ENCODE measurements at regions not wholly inside any gene's neighbourhood (a gene's known extent, or its start where the extent isn't known, plus 50 kb on each side); places are given as distances from the start of the nearest gene placed in this dataset.
A peak's percentile ranks its signal among the peaks of the same experiment; 100 is the strongest.

DNA sequence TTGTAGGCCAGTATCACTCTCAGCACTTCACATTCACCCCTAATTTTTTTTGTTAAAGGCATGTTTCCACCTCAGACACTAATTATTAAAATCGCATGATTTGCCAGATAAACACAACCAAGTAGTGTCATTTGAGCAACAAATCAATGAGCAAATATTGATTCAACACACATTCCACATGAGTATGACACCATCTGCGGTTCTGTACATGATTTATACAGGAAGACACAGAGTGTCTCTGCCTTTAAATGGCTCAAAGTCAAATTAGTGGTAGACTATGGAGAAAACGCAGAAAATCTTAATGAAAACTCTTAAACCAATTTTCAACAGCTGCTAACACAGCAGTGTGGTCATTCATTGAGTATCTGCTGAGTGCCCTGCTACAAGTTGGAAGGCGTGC is 300.2 kb downstream of the SOX4 start:
- DNase-seq = no peak
- intact Hi-C loops (cut with DNase I) = no loop called here

- DNase-seq = no peak
- intact Hi-C loops (cut with DNase I) = no loop called here
Observed at GRCh38 chr6:21895555-21895954, 302.0 kb downstream of the SOX4 start.

DNA sequence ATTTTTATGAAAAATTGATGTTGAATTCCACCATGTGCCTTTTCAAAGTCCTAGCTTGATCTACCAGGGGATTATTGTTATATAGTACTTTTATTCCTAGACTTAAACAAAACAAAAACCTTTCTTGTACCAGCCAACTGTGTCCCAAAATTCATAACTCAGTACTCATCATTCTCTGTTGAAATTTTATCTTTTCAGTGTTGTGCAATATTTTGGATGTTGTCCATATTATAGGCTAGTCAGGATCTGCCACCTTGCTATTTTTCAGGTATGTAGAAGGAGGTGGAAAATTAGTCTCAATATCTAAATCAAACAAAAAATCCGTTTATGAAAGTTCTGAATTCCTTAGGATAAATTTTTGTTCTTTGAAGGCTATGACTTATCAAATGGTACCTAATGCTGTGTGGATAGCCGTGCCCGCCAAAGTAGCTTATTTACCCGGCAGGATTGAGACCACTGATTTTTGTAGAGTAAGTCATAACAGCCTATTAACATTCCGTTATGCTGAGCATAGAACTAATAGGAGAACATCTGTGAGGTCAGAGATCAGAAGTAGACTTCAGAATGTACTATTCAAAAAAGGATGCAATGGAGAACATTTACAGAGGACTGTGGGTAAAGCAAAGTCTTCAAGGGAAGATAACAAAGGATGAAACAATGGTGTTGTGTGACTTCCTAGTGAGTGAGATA is 304.7 kb downstream of the SOX4 start:
- intact Hi-C loops (cut with DNase I) = no loop called here
- DNase-seq = no peak

- intact Hi-C loops (cut with DNase I) = no loop called here
Observed at GRCh38 chr6:21899708-21900107, 306.2 kb downstream of the SOX4 start.

GRCh38 chr6:21900730-21901129 is 307.2 kb downstream of the SOX4 start:
- no peak for DNase-seq

More at GRCh38 chr6:21899708-21900107, 306.2 kb downstream of the SOX4 start:
- no peak for DNase-seq

GRCh38 chr6:21902628-21903169 is 309.1 kb downstream of the SOX4 start:
- intact Hi-C loops (cut with DNase I) = no loop called here
- DNase-seq = no peak

More at GRCh38 chr6:21900730-21901129, 307.2 kb downstream of the SOX4 start:
- intact Hi-C loops (cut with DNase I) = no loop called here

GRCh38 chr6:21905531-21905930 is 312.0 kb downstream of the SOX4 start:
- no peak for DNase-seq
- intact Hi-C loops (cut with DNase I) = no loop called here

DNA sequence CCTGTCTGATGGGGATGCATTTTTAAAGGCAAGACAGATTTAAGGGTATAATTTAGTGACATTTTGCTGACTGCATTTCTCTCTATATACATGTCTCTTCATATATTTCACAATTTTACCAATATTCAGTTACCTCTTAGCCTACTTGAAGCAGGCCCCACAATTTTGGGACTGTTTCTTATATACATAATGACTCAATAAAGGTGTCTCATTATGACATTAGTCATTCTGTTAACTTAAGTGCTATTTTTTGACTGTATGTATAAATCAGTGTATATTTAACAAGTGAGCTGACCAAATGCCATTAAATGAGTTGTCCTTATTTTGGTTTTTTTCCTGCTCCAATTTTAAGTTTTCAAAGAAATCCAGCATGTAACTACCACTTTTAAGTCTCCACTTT is 313.3 kb downstream of the SOX4 start:
- intact Hi-C loops (cut with DNase I) = no loop called here
- DNase-seq = no peak

DNA sequence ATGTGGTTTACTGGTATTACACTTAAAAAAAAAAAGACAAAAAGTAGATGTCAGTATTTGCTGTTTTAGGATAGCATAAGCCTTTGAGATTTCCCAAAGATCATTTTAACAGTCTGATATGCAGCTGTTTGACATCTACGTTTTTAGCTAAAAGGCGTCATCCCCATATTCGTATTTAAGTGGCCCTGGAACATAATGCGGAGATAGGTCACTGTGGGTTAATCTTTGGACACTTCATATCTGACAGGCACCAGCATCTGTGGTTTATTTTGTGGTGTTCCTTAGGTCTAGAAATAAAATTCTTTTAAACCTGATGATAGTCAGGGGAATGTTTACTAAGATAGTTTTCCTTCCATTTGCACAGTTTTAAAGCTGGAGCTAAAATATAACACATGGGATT is 313.7 kb downstream of the SOX4 start:
- no peak for DNase-seq
- intact Hi-C loops (cut with DNase I) = no loop called here

GRCh38 chr6:21908161-21908848 is 314.8 kb downstream of the SOX4 start:
- DNase-seq = no peak
- intact Hi-C loops (cut with DNase I) = no loop called here

- intact Hi-C loops (cut with DNase I) = no loop called here
- no peak for DNase-seq
Observed at GRCh38 chr6:21909321-21909720, 315.8 kb downstream of the SOX4 start.

DNA sequence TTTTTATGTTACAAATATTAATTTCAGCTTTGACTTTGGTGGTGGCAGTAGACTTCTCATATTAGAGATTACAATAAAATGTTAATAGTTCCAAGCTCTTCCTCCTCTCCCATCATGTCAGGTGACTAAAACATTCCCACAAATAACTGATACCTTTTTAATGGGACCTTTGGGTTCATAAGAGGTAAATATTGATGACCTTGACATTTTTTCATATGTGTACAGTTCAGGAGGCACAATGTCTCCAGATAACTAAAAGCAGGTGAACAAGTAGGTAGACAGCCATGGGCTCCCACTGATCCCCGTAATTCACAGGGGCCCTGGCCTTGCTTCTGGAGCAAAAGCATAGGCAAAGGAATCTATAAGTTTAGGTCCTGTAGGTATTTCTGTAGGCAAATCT is 317.7 kb downstream of the SOX4 start:
- DNase-seq = no peak
- intact Hi-C loops (cut with DNase I) = no loop called here

GRCh38 chr6:21912151-21912832 is 318.7 kb downstream of the SOX4 start:
- intact Hi-C loops (cut with DNase I) = no loop called here
- DNase-seq = no peak

GRCh38 chr6:21914121-21914973 is 320.8 kb downstream of the SOX4 start:
- intact Hi-C loops (cut with DNase I) = no loop called here
- DNase-seq = peak in 2 of 42 donors; percentile 6 to 14

DNA sequence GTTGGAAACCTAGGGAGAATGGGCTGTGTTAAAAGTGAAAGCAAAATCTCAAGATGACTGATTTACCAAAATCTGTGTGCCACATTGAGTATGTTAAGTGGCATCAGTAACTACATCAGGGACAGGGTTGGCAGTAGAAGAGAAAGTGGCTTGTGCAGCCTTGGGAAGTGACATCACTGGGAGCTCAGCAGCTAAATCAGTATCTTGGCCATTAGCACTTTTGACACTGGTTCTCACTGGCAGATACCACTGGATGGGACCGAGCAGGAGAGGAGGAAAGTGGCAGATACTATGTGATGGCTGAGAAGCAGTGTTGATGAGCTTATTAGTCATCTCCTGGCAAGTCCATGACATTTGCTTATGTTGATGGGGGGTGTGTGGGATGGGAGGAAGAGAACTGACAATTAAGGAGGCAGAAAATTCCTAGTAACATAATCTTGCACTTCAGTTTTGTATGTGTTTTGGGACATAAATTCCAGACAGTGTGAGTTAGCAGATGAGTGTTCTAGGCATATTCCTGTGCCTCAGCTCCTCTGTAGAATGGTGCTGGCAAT is 322.2 kb downstream of the SOX4 start:
- intact Hi-C loops (cut with DNase I) = no loop called here
- peak in 15 of 42 donors; percentile 2 to 53 (median 13) for DNase-seq

GRCh38 chr6:21918041-21918440 is 324.5 kb downstream of the SOX4 start:
- no peak for DNase-seq
- intact Hi-C loops (cut with DNase I) = no loop called here

- intact Hi-C loops (cut with DNase I) = no loop called here
Observed at GRCh38 chr6:21918666-21919065, 325.1 kb downstream of the SOX4 start.

GRCh38 chr6:21922086-21922485 is 328.5 kb downstream of the SOX4 start:
- no peak for DNase-seq
- intact Hi-C loops (cut with DNase I) = no loop called here

More at GRCh38 chr6:21918666-21919065, 325.1 kb downstream of the SOX4 start:
- DNase-seq = no peak

DNA sequence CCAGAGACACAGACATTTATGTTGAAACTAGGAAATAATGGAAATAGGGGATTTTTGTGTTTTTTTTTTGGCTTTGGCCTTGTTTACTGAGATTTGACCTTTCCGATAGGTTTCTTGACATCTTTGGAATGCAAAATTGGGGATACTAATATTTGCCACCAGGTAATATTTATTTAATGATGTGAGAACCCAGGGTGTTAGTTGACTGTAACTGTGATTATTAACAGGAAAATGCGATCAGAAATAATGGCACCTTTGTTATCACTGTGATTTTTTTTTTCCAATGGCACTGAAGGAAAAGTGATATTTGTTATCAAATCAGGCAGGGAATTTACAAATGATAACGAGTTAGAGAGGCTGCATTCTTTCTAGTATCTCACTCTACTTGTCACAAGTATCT is 330.5 kb downstream of the SOX4 start:
- intact Hi-C loops (cut with DNase I) = no loop called here
- no peak for DNase-seq

Measured in head of caudate nucleus (tissue), 42 donors.